NCI-H2029 treated with DMSO at 0.1 percent for 48 hours (cell line): ENCODE measurements at regions not wholly inside any gene's neighbourhood (a gene's known extent, or its start where the extent isn't known, plus 50 kb on each side); places are given as distances from the start of the nearest gene placed in this dataset.
"Not testable (repeated sequence)": the region's sequence is repeated elsewhere in the genome, so short reads cannot be mapped to it uniquely, and the experiment has no call there.

ENCODE experiments used
- DNase-seq: peaks from one replicate; lab custom pipeline; 2025; lab: John Stamatoyannopoulos, UW

- no peak for DNase-seq
These were observed 1000.4 kb upstream of the GBE1 start for GRCh38 chr3:82761858-82762257.

- DNase-seq: no peak
These were observed 984.1 kb upstream of the GBE1 start for GRCh38 chr3:82745544-82745943.

GRCh38 chr3:82743196-82743595, 981.8 kb upstream of the GBE1 start:
- no peak for DNase-seq

GRCh38 chr3:82741346-82741745, 979.9 kb upstream of the GBE1 start:
- no peak for DNase-seq

DNA sequence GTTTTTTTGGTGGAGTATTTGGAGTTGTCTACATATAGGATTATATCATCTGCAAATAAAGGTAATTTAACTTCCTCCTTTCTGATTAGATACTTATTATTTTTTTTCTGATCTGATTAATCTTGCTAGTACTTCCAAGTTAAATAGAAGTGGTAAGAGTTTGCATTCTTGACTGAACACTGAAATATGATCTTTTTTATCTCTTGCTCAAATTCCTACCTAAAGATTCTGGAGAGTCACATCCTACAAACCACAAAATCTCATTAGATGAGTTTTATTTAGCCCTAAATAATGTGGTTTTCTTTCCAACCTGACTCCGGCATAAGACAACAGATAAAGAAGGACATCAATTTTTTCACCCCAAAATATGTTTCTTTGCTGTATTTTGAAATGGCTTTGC, 977.9 kb upstream of the GBE1 start:
- DNase-seq: no peak

GRCh38 chr3:82736696-82737277, 975.3 kb upstream of the GBE1 start:
- no peak for DNase-seq

- no peak for DNase-seq
These were observed 953.8 kb upstream of the GBE1 start for GRCh38 chr3:82715091-82715856.

DNA sequence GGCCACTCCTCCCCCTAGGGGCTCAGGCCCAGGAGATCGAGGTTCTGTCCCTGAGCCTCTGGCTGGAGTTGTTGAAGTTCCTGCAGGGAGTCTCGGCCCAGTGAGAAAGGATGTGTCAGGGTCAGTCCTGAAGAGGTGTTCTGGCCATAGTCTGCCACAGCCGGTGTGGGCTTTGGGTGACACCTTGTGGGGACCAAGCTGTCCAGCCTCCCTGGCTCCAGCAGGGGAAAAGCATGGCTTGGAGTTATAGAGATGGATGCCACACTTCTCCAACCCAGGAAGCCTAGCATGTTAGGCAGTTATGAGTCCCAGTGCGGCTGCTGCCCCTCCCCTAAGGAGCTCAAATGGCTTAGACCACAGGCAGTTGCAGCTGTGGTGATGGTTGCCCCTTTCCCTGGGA, 945.6 kb upstream of the GBE1 start:
- no peak for DNase-seq

DNA sequence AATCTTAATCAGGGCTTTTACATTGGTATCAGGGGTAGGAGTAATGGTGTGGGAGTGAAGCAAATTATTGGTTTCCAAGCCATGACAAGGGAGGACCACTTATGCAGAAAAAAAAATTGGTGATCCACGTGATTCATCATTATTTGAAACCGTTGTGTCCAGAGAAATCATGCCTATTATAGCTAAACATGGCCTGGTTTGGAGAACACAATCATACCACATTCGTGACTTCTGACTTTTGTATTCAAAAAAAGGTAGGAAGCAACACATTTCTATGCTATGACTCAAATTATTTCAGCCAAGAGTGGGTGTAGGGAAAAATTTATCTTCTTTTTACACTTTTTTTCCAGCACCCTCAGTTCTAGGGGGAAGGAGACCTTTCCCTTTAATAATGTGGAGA, 924.3 kb upstream of the GBE1 start:
- DNase-seq: no peak

- DNase-seq: no peak
These were observed 915.0 kb upstream of the GBE1 start for GRCh38 chr3:82676356-82677026.

DNA sequence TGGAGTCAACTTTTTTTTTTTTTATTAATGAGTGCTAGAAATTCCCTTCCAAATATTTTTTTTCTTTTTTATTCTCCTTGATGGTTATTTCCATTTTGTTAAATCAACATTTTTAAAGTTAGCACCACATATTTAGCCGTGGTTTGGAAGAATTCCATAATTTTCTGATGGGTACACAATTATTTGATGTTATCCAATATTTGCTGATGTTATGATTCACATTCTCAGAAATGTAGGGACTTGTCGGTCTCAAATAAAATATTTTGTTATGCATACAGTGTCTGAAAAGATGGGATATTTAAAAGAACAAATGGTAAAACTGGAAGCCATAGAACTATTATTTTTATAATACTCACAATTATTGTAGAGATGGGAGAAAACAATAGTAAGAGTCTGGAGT, 911.5 kb upstream of the GBE1 start:
- DNase-seq: no peak

GRCh38 chr3:82671466-82671865, 910.0 kb upstream of the GBE1 start:
- DNase-seq: no peak

DNA sequence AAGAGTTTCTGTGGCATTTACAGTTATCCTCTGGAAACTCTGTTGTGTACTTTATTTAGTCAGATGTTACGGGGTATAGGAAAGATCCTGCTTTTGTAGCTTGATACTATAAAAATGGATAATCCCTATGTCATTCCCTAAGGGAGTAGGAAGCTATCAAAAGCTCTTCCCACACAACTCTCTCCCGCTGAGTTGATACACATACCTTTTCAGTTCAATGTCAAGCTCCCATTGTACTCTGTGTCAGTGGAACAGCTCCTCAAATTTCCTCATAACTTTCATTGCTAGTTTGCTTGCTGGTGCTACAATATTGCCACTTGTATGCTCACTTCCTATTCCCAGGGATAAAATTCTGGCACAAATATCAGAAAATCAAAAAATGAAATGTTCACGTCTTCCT, 893.3 kb upstream of the GBE1 start:
- DNase-seq: no peak

DNA sequence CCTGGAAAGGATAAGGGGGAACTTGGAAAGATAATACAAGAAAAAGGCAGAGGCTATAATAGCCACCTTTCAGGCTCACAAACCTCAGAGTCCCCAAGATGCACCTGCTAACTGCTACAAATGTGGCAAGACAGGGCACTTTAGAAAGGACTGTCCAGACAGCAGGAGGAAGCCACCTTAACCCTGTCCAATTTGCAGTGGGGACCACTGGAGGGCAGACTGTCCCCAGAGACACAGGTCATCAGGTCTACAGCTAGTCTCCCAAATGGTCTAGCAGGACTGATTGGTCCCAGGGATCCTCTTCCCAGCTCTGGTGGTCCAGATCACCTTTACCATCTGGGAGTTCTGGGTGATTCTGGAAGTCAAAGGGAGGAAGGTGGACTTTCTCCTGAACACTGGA, 882.5 kb upstream of the GBE1 start:
- no peak for DNase-seq

DNA sequence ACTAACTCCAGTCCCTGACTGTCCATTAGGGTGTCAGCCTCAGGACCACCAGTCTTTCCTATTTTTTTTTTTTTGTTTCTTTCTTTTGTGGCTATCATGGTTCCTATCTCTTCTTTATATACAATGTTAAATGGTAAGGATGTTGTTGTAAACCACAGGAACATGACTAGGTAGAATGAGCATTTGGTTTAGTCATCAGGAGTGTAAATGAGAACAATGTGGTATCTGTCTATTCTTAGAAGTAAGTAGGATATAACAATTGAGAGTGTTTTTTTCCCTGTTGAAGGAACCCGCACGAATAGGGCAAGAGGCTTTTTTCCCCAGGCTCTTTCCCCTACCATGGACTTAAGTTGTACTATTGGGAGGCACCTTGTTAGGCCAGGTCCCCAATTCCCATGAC, 880.3 kb upstream of the GBE1 start:
- no peak for DNase-seq

DNA sequence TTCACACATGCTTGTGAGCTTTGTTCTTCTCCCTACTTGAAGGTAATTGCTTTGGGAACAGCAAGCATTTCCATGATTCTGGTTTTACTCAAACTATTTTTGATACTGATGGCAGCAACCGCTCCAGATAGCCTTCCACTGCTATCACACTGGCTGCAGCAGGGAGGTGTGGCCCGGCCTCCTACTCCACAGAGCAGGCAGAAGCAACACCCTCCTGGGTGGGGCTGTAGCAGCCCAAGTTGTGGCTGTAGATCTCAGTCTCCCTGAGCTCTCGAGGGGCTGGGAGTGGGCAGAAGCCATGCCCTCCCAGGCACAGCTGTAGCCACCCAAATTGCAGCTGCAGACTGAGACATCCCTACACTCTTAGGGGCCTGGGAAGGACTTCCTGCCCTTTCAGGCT, 878.8 kb upstream of the GBE1 start:
- no peak for DNase-seq

DNA sequence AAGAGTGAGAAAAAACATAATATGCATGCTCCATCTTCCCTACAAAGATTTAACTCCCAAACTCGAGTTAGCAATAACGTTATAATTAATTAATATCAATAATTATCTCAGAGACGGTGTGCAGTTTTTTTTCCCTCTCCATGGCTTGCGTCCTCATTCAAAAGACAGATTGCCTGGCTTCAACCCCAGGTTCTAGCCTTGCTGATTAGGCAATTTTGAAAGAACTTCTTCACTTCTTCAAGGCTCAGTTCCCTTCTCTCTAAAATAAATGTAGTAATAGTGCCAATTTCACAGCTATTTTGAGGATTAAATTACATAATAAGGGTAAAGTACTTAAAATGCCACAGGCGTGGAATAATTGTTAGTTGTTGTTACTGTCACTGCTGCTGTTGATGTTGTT, 876.1 kb upstream of the GBE1 start:
- DNase-seq: no peak

DNA sequence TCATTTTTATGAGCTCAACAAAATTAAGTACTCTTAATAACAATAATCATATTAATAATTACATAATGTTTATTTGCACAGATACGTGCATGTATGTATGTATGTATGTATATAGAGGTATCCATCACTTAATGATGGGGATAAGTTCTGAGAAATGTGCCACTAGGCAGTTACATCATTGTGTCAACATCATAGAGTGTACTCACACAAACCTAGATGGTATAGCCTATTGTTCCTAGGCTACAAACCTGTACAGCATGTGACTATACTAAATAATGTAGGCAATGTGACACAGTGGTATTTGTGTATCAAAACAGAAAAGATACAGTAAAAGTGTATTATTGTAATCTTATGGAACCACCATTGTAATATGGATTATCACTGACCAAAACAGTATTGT, 874.7 kb upstream of the GBE1 start:
- DNase-seq: no peak

DNA sequence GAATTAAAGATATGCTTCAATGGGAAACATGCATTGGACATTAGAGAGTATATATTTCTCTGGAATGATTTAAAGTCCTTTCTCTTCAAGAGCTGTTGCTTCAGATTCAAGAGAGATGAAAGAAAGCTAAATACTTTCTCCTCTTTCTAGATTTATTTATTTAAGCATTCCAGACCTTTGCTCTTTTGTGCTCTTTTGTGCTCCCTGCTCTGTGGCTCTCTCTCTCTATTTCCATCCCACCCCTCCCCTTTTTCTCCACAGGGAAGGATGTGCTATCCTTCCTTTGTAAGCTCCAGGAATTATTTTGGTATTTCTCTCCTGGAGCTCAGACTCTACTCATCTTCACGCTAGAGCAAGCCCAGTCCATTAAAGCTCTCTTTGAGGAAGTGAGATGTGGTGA, 871.9 kb upstream of the GBE1 start:
- DNase-seq: no peak

DNA sequence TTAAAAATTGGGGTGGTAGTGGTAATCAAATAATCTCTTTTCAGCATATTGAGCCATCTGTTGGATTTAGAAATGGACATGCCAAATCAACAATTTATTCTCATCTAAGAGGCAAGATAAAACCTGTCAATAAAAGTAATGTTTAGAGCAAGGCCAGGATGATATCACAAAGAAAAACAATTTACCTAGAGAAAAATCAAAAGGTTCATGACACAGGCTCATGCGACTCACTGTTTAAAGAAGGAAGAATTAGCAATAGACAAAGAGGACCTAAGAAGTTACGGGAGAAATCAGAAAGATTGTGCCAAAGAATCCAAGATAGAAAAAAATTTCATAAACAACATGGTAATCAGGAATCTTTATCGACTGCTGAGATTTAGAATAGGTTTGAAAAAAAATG, 868.5 kb upstream of the GBE1 start:
- no peak for DNase-seq

DNA sequence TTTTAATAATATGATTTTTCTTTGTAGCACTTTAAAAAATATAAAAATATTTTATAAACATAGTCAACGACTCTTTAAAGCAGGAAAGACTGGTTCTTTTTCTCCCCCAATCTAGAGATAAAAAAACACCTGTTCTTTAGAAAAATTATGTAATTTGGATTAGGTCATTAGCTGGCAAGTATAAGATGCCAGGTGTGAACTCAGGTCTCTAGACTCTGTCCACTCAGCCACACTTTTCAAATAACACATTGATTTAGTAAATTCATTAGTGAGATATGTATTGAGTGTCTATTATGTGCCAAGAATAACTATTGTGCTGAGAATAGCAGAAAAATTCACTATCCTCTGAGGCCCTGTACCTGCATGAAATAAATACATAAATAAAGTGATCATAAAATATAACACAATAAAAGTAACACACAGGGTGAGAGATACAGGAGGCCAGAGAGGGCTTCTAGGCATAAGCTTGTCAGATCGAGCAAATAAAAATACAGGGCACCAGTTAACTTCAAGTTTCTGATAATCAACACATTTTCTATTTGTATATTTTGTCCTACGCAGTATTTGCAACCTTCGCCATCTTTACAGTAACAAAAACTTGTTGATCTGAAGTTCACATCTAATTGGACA, 867.1 kb upstream of the GBE1 start:
- no peak for DNase-seq

DNA sequence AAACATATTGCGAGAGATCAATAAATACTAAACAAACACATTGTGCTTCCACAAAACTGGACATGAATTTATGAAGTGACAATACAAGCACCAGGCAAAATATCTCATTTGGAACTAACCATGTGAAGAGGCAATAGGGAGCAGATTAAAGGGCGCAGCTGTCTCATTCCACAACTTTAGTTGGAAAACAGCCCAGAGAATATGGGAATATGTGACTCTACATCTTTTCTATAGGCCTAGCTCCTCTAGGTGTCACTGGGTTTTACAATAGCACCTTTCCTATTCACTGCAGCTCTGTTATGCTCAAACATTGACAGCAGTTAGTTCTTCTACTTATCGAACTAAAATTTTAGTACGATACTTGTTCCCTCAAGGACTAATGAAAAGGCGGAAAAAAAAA, 866.3 kb upstream of the GBE1 start:
- DNase-seq: no peak

DNA sequence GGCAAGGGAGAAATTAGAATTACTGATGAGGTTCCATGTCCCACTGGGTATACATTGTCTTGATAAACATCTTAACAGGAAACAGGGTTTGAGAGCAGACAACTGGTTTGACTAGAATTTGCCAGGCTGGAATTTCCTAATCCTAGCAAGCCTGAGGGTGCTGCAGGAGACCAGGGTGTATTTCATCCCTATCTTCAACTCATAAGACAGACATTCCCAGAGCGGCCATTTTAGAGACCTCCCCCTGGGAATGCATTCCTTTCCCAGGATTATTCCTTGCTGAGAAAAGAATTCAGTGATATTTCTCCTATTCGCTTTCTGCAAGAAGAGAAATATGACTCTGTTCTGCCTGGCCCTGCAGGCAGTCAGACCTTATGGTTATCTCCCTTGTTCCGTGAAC, 859.3 kb upstream of the GBE1 start:
- not testable (repeated sequence) for DNase-seq
